ENCODE measurements at regions not wholly inside any gene's neighbourhood (a gene's known extent, or its start where the extent isn't known, plus 50 kb on each side); places are given as distances from the start of the nearest gene placed in this dataset.

DNA sequence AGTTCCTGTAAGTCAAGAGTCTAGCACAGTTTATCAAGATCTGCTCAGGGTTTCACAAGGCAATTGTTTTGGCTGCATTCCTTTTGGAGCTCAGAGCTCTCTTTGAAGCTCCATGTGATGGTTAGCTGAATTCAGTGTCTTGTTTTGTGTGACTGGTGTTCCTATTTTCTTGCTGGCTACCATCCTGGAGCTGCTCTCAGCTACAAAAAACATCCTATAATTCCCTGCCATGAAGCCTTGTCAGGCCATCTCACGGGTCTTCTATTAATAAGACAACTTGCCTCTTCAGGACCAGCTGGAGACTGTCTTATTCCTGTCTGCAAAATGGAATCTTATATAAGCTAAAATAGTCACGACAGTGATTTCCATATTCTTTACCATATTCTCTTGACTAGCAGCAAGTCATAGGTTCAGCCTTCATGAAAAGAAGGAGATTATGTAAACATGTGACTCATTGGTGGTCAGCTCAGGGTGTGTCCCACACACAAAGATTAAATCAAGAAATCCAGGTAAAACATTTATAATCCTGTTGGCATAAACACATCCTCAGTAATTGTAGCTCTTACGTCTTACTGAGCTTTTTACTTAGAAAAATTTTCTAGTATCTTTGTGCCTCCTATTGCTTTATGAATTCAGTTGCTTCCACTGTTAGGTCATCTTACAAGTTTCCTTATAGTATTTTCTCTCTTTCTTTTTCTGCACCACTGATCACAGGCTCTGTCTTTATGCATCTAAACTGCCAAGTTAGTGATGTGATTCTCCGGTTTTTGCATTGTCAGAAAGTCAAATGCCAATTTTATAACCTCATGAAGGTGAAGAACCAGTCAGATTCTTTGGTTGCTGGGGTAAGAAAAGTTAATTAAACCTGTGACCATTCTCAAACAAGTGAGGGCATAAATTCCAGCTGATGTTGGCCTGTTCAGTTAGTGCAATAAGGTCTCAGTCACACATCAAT lies 378.5 kb upstream of the MGAT4C start:
- intact Hi-C loops (cut with micrococcal nuclease) = no loop called here
- dilution Hi-C loops (cut with MboI; ENCODE audit: extremely low pct_ligation_motif_present, low sequenced_read_pairs) = no loop called here
- H3K4me2 ChIP-seq (ENCODE audit: insufficient read depth, low read length) = no peak overlapping the region
- no peaks in the 10 kb centered on the region for H3K79me2 ChIP-seq (ENCODE audit: control insufficient read depth, insufficient read depth, low read length)
- H3K36me3 ChIP-seq (ENCODE audit: control insufficient read depth in 2 of 2, extremely low read depth in 1 of 2, insufficient read depth in 2 of 2, low read length in 2 of 2) = no peaks in the 10 kb centered on the region
- ChIA-PET POLR2A (no interaction called here), CTCF (interaction anchor here (1.0 to 1.2 kb wide), 2 partner anchors 15 kb away, joined by 3 to 4 read pairs; no protein-coding TSS in a partner anchor)
- no peaks in the 10 kb centered on the region for H3K9me3 ChIP-seq (replicated peaks; ENCODE audit: control insufficient read depth, insufficient read depth, low read length)
- peak; percentile 9 for TF ChIP-seq FOS (IDR thresholded peaks at IDR 0.05; ENCODE audit: borderline replicate concordance, insufficient read depth, low read length)
- no peak for TF ChIP-seq GATA2 (IDR thresholded peaks at IDR 0.05; ENCODE audit: insufficient read depth, insufficient read length, low read depth, low read length)
- TF ChIP-seq POLR2AphosphoS5 (IDR thresholded peaks at IDR 0.05; ENCODE audit: insufficient read depth, low read depth, low read length) = no peak
- TF ChIP-seq MYC (IDR thresholded peaks at IDR 0.05; ENCODE audit: low read depth, low read length) = no peak
- H2AFZ ChIP-seq (ENCODE audit: low read depth, low read length) = no peak overlapping the region
- H3K27ac ChIP-seq (ENCODE audit: insufficient read depth, low read depth, low read length) = no peak overlapping the region
- DNase-seq (ENCODE audit: low read depth, low spot score) (no peak), FAIRE-seq (no peak)
- BruUV-seq (replicated peaks) = no TSS peak
- no peaks in the 10 kb centered on the region for H3K4me1 ChIP-seq (ENCODE audit: control insufficient read depth, extremely low read depth, insufficient read depth, low read length)
- no peak overlapping the region for H3K9ac ChIP-seq (replicated peaks; ENCODE audit: extremely low read depth, insufficient read depth, low read length)
- H4K20me1 ChIP-seq (replicated peaks; ENCODE audit: control insufficient read depth, extremely low read depth, insufficient read depth, low read length) = no peaks in the 10 kb centered on the region
- no peaks in the 10 kb centered on the region for H3K9me1 ChIP-seq (replicated peaks; ENCODE audit: control insufficient read depth, extremely low read depth, insufficient read depth, low read length)
- H3K4me3 ChIP-seq (replicated peaks in 1 of 3; ENCODE audit: insufficient read depth in 1 of 3, low read depth in 1 of 3, low read length in 3 of 3) = no peak overlapping the region
- H3K27me3 ChIP-seq (ENCODE audit: control insufficient read depth in 2 of 2, insufficient read depth in 2 of 2, low read length in 2 of 2) = no peaks in the 10 kb centered on the region

DNA sequence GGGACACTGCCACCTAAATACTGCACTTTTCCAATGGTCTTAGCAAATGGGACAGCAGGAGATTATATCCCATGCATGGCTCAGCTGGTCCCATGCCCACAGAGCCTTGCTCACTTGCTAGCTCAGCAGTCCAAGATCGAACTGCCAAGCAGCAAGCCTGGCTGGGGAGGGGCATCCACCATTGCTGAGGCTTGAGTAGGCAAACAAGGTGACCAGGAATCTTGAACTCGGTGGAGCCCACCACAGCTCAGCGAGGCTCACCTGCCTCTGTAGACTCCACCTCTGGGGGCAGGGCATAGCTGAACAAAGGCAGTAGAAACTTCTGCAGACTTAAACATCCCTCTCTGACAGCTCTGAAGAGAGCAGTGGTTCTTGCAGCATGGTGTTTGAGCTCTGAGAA lies 370.8 kb upstream of the MGAT4C start:
- no peak overlapping the region for H3K4me2 ChIP-seq (ENCODE audit: insufficient read depth, low read length)
- H2AFZ ChIP-seq (ENCODE audit: low read depth, low read length) = no peak overlapping the region
- TF ChIP-seq GATA2 (IDR thresholded peaks at IDR 0.05; ENCODE audit: insufficient read depth, insufficient read length, low read depth, low read length) = no peak
- TF ChIP-seq, protein P1, sequence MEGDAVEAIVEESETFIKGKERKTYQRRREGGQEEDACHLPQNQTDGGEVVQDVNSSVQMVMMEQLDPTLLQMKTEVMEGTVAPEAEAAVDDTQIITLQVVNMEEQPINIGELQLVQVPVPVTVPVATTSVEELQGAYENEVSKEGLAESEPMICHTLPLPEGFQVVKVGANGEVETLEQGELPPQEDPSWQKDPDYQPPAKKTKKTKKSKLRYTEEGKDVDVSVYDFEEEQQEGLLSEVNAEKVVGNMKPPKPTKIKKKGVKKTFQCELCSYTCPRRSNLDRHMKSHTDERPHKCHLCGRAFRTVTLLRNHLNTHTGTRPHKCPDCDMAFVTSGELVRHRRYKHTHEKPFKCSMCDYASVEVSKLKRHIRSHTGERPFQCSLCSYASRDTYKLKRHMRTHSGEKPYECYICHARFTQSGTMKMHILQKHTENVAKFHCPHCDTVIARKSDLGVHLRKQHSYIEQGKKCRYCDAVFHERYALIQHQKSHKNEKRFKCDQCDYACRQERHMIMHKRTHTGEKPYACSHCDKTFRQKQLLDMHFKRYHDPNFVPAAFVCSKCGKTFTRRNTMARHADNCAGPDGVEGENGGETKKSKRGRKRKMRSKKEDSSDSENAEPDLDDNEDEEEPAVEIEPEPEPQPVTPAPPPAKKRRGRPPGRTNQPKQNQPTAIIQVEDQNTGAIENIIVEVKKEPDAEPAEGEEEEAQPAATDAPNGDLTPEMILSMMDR (IDR thresholded peaks at IDR 0.05; ENCODE audit: extremely low read depth in 1 of 2, insufficient read depth in 1 of 2, low read depth in 1 of 2, low read length in 2 of 2) = no peak
- TF ChIP-seq, protein P2, sequence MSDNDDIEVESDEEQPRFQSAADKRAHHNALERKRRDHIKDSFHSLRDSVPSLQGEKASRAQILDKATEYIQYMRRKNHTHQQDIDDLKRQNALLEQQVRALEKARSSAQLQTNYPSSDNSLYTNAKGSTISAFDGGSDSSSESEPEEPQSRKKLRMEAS (IDR thresholded peaks at IDR 0.05; ENCODE audit: insufficient read depth, insufficient read length) = no peak
- no peak for TF ChIP-seq POLR2AphosphoS5 (IDR thresholded peaks at IDR 0.05; ENCODE audit: insufficient read depth, low read depth, low read length)
- no peak for TF ChIP-seq EZH2 (IDR thresholded peaks at IDR 0.05; ENCODE audit: borderline replicate concordance, low read depth, low read length, severe bottlenecking)
- TF ChIP-seq FOS (IDR thresholded peaks at IDR 0.05; ENCODE audit: borderline replicate concordance, insufficient read depth, low read length) = no peak
- no peak for TF ChIP-seq POLR2A (IDR thresholded peaks at IDR 0.05; ENCODE audit: low read depth, low read length)
- no TSS peak for BruUV-seq (replicated peaks)
- no peak overlapping the region for H3K27ac ChIP-seq (ENCODE audit: insufficient read depth, low read depth, low read length)
- H3K36me3 ChIP-seq (ENCODE audit: control insufficient read depth in 2 of 2, extremely low read depth in 1 of 2, insufficient read depth in 2 of 2, low read length in 2 of 2) = no peaks in the 10 kb centered on the region
- no peak for FAIRE-seq
- DNase-seq (ENCODE audit: low read depth, low spot score) = no peak
- dilution Hi-C loops (cut with MboI; ENCODE audit: extremely low pct_ligation_motif_present, low sequenced_read_pairs) (no loop called here), intact Hi-C loops (cut with micrococcal nuclease) (no loop called here)
- ChIA-PET CTCF (no interaction called here), POLR2A (no interaction called here)
- H3K9ac ChIP-seq (replicated peaks; ENCODE audit: extremely low read depth, insufficient read depth, low read length) = no peak overlapping the region
- H3K9me1 ChIP-seq (replicated peaks; ENCODE audit: control insufficient read depth, extremely low read depth, insufficient read depth, low read length) = no peaks in the 10 kb centered on the region
- no peak overlapping the region for H3K4me3 ChIP-seq (replicated peaks in 1 of 3; ENCODE audit: insufficient read depth in 1 of 3, low read depth in 1 of 3, low read length in 3 of 3)
- H3K9me3 ChIP-seq (replicated peaks; ENCODE audit: control insufficient read depth, insufficient read depth, low read length) = no peaks in the 10 kb centered on the region
- no peaks in the 10 kb centered on the region for H3K4me1 ChIP-seq (ENCODE audit: control insufficient read depth, extremely low read depth, insufficient read depth, low read length)
- no peaks in the 10 kb centered on the region for H3K79me2 ChIP-seq (ENCODE audit: control insufficient read depth, insufficient read depth, low read length)
- H4K20me1 ChIP-seq (replicated peaks; ENCODE audit: control insufficient read depth, extremely low read depth, insufficient read depth, low read length) = no peaks in the 10 kb centered on the region
- H3K27me3 ChIP-seq (ENCODE audit: control insufficient read depth in 2 of 2, insufficient read depth in 2 of 2, low read length in 2 of 2) = no peaks in the 10 kb centered on the region

Measured in endothelial cell of umbilical vein (primary cell).